ENCODE measurements at regions not wholly inside any gene's neighbourhood (a gene's known extent, or its start where the extent isn't known, plus 50 kb on each side); places are given as distances from the start of the nearest gene placed in this dataset.
"Not testable (repeated sequence)": the region's sequence is repeated elsewhere in the genome, so short reads cannot be mapped to it uniquely, and the experiment has no call there.

DNA sequence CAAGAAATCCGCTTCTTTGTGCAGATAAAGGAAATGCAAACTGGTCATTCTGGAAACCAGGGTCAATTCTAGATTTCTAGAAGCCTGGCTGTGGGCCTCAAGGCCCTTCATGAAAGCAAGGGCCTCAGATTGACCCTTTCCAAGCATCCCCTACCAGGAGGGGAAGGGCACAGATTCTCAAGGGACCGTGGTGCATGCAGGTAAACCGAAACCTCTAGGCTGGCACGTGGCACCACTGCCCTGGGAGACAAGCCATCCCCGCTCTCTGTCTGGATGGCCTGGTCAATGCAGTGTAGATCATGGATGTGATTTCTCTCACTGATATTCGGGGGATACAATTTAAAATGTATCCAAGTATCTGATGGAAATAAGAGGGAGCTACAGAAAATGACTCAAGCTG, 69.4 kb downstream of the TOMM20 start:
- DNase-seq, result no peak

- DNase-seq, result no peak
Measured at GRCh38 chr1:235058695-235059094, 69.9 kb downstream of the TOMM20 start.

- no peak for DNase-seq
Measured at GRCh38 chr1:235057385-235058306, 71.0 kb downstream of the TOMM20 start.

GRCh38 chr1:235056937-235057336, 71.7 kb downstream of the TOMM20 start:
- DNase-seq, result no peak

DNA sequence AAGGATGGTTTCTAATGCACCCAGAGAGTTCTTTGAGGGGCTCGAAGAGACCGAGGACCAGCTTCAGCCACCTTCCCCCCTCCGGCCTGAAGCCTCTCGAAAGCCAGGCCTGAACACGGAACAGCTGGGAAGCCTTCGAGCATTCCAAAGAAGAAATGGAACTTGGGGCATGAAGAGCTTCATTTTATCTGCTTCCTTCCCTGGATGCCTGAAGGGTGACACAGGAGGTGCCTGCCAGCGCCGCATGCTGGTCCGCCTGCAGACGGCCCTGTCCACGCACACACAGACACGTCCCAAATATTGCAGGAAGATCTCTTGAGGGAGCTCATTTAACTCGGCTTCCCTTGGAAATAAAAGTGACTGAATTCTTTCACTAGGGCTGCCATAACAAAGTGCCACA, 73.7 kb downstream of the TOMM20 start:
- no peak for DNase-seq

DNA sequence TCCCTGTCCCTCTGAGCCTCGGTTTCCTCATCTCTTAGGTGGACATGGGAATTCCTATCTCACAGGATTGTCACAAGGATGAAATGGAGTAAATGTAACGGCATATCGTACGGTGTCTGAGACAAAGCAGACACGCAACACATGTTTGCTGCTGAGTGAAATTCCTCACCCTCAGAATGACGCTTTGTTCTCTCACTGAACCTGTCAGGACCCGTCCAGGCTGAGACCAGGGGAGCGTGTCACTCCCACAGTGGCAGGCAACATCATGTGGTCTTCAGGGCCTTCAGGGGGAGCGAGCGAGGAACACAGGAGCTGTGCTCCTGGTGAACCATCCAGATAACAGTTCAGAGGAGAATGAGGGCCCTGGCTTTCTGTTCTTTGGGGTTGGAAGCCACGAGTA, 74.2 kb downstream of the TOMM20 start:
- DNase-seq, result no peak

- no peak for DNase-seq
Measured at GRCh38 chr1:235052067-235053008, 76.3 kb downstream of the TOMM20 start.

GRCh38 chr1:235051521-235051920, 77.1 kb downstream of the TOMM20 start:
- no peak for DNase-seq

DNA sequence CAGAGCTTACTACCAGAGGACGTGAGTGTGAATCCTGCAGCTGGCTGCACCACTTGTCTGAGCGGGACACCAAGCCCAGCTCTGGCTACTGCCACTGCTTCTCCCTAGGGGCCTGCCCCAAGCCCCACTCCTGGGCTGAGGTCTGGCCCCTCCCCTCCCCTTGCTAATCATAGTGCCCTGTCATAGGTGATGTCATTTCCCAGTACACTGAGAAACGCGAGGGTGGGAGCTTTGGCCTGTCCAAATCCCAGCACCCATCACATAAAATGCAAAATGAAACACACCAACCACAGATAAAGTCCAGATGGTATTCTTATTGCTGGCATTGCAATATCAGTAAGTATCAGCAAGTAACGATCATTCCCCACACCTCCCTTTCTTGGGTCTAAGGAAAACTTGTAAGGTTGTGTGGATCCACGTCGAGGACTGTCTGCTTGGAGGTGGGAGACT, 77.7 kb downstream of the TOMM20 start:
- DNase-seq, result no peak

GRCh38 chr1:235049716-235050378, 78.8 kb downstream of the TOMM20 start:
- not testable (repeated sequence) for DNase-seq

GRCh38 chr1:235049217-235049616, 79.4 kb downstream of the TOMM20 start:
- no peak for DNase-seq

DNA sequence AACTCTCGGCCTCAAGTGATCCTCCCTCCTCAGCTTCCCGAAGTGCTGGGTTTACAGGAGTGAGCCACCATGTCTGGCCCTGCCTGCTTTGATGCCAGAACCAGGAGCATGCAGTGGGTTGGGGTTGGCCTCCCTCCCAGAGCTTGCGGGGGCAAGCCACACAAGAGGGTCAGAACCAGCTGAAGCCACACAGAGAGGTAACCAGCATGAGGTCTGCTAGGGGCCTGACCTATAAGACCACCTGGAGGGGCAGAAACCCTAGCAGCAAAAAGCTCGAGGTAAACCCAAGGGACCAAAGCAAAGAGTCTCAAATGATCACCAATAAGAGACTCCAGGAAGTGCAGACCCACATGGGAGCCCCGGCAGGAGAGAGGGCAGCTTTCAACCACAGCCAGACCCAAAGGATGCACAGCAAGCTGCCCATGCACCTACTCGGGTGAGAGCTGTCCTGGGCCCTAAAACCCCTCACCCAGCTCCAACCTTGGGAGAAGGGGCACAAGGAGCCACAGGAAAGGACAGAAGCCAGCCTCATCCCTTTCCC, 81.2 kb downstream of the TOMM20 start:
- no peak for DNase-seq

DNA sequence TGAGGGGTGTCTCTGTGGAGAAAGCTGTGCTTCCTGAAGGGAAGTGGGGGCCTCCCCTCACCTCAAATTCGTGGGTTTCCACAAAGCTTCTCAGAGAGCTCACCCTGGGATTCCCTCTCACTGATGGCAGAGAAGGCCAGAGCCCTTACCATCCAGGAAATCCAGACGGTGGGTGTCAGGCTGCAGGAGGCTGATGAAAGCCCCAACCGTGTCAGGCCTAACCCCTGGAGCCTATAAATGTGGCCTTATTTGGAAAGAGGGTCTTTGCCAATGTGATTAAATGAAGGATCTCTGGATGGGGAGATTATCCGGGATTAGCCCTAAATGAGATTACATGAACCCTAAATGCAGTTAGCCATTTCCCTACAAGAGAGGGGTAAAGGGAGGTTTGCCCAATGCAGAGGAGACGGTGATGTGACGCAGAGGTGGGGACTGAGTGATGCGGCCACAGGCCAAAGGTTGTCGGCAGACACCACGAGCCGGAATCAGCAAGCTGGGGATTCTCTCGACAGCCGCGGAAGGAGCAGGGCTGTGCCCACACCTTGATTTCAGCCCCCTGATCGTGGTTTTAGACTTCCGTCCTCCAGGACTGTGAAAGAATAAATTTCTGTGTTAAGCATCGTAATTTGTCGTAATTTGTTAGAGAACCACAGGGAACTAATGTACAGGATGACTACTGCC, 82.6 kb downstream of the TOMM20 start:
- DNase-seq, result no peak

DNA sequence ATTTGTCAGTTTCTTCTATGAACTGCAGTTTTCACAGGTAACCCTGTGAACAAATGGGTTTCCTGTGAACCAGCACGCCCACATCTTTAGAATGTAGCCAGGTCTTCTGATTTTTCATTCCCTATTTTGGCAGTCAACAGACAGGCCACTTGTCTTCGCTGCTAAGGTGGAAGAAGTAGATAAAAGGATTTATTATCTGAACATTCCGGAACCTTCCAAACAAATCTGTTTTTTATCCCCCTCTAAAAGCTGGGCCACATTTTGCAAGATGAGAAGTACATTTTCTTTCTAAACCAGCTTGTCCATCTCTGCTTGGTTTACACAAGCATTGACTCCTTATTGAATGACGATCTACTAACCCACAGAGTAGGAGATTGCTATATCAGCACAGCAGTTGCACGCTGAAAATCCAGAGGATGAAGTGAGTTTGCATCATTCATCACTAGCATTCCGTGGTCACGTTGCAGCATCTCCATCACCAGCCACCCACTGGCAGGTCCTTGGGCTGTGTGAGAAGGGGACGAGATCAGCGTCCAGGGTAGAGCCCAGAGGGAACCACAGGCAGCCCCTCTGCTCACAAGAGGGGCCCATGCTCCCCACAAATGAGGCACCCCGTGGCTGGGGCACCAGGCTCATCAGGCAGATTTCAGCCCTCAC, 83.5 kb downstream of the TOMM20 start:
- no peak for DNase-seq

DNA sequence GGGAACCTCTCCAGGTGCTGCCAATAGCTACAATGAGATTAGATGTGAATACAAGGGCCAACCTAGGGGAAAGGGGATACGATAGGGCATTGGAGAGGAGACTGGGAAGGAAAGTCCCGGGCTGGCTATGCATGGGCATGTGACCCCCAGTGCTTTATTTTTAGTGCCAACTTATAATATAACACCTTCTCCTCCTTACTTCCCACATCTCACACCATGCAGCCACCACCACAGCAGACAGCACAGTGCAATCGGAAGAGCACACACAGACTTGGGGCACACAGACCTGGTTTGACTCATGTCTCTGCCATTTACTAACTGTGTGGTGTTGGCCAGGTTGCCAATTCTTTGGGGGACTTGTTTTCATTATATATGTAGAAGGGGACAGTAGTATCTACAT, 85.4 kb downstream of the TOMM20 start:
- no peak for DNase-seq

- DNase-seq, result no peak
Measured at GRCh38 chr1:235038701-235039100, 89.9 kb downstream of the TOMM20 start.

DNA sequence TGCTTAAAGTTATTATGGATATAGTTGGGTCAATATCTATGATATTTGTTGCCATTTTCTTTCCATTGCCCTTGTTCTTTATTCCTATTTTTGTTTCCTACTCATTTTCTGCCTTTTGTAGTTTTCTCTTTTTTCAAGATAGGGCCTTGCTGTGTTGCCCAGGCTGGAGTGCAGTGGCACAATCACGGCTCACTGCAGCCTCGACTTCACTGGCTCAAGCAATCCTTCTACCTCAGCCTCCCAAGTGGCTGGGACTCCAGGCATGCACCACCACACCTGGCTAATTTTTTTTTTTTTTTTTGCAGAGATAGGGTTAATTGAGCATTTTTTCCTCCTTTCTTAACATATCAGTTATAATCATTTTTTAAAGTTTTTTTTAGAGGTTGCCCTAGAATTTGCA, 92.7 kb downstream of the TOMM20 start:
- DNase-seq, result no peak

GRCh38 chr1:235030919-235031596, 97.6 kb downstream of the TOMM20 start:
- no peak for DNase-seq

DNA sequence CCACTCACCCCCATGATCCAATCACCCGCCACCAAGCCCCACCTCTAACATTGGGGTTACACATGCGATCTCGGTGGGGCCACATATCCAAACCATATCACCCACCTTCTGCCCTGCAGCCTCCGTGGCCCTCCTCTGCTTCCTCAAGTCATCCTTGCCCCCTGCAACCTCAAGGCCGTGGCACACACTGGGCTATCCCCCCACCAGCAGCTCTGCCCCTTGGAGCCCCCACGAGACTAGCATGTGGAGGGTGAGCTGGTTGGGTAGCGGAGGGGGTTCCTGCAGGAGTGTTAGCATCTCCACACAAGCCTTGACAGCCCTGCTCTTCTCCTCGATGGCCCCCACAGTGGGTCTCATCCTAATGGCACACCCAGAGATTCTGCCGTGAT, 100.8 kb downstream of the TOMM20 start:
- no peak for DNase-seq

GRCh38 chr1:235027076-235027861, 101.4 kb downstream of the TOMM20 start:
- no peak for DNase-seq

All from NCI-H1436 treated with DMSO at 0.1 percent for 48 hours (cell line).